ENCODE measurements at regions not wholly inside any gene's neighbourhood (a gene's known extent, or its start where the extent isn't known, plus 50 kb on each side); places are given as distances from the start of the nearest gene placed in this dataset.

DNA sequence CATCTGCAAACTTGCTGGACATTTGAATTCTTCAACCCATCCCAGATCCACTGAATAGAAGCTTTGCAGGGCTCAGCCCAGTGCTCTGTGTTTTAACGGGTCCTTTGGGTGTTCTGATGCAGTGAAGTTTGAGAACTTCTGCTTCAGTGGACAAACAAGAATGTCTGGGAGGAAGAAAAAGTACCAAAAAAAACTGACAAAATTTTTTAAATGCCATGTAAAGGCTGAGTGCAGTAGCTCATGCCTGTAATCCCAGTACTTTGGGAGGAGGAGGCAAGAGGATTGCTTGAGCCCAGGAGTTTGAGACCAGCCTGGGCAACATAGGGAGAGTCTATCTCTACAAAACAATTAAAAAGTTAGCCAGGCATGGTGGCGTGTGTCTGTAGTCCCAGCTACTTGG lies 51.8 kb upstream of the FRMD4A start:
- no peak for TF ChIP-seq JUND (IDR thresholded peaks at IDR 0.05; ENCODE audit: low read length)
- TF ChIP-seq EZH2 (IDR thresholded peaks at IDR 0.05; ENCODE audit: low read depth, low read length, severe bottlenecking) = no peak
- TF ChIP-seq BCL11A (IDR thresholded peaks at IDR 0.05; ENCODE audit: low read depth in 2 of 2, low read length in 2 of 2) = no peak
- no peak for TF ChIP-seq CTCF (IDR thresholded peaks at IDR 0.05; ENCODE audit: control extremely low read depth in 1 of 3, insufficient read depth in 1 of 3, low read depth in 1 of 3, low read length in 3 of 3)

Measured in H1 (cell line).